Sigmoid colon (tissue), 4 donors: ENCODE measurements at regions not wholly inside any gene's neighbourhood (a gene's known extent, or its start where the extent isn't known, plus 50 kb on each side); places are given as distances from the start of the nearest gene placed in this dataset.

Experiments used
- CTCF ChIP-seq, 4 experiments: fragments of 450-650 bp in 3 of 4; fragments of 200-600 bp in 1 of 4; IDR thresholded peaks; one replicate each; pipeline ENCODE4 v1.5.1; 2016 to 2019; ENCODE audit warnings: antibody characterized with exemption in 4 of 4, mild to moderate bottlenecking in 3 of 4, moderate library complexity in 2 of 4
- EP300 ChIP-seq, 4 donors: sonication (generic); formaldehyde crosslinking; IDR thresholded peaks; one replicate each; pipeline ENCODE4 v1.6.1; 2017; ENCODE audit warnings: antibody characterized with exemption in 4 of 4
- POLR2AphosphoS5 ChIP-seq, 4 donors: sonication (generic); formaldehyde crosslinking; IDR thresholded peaks; one replicate each; pipeline ENCODE4 v1.6.1; 2017; ENCODE audit warnings: antibody characterized with exemption in 4 of 4

GRCh38 chr2:128797092-128797491 lies 478.4 kb upstream of the HS6ST1 start:
- TF ChIP-seq CTCF (IDR thresholded peaks at IDR 0.05) (no peak), POLR2AphosphoS5 (IDR thresholded peaks at IDR 0.05) (no peak), EP300 (IDR thresholded peaks at IDR 0.05) (no peak)
